ENCODE measurements at regions not wholly inside any gene's neighbourhood (a gene's known extent, or its start where the extent isn't known, plus 50 kb on each side); places are given as distances from the start of the nearest gene placed in this dataset.

DNA sequence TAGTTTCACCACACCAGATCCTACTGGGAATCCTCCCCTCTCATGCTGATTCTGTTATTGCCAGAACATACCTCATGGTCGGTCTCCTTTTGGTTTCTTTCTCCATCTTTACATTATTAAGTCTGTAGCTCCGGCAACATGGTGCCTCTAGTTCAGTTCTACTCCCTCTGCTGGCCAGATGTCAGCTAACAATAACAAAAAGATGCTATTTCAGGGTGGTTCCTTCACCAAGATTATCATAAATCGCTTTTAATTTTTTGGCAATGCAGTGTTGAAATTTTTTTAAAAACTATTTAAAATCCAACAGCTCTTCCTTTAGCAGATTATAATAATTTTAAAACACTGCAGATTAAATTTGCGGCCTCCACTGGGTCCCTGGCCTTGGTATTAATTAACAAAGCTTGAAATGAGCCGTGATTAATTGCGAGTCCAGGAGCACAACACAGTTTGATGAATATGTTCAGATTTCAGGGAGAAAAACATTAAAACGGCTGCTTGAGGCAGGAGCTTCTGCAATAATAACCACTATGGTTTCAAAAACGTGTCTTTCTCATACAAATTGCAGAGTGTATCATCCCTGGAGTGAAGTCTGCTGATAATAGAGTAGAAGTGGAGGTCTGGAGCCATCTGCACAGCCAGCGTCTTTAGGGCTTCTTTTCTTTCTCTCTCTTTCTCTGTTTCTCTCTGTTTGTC lies 492.9 kb upstream of the KIRREL3 start:
- peaks cover 16% of the 10 kb centered on the region for H3K9me3 Mint-ChIP-seq

DNA sequence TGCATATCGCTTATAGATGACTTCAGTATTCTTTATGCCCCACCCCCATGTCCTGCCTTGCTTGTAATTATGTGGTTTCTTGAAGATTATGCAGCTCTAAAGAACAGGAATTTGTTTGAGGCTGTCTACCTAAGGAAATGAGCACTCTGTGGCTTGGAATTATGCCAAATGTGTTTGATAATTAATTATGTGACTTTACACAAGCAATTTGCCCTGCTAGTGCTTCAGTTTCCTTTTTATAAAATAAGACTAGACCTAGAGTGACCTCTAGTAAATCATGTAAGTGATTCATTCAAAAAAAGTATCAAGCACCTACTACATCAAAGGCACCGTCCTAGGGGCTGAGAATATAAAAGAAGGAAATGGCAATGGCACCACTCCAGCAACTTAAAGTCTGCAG lies 491.5 kb upstream of the KIRREL3 start:
- Histone ChIP-seq H3F3A (replicated peaks; ENCODE audit: low read depth) (no peaks in the 10 kb centered on the region), H3K27ac (ENCODE audit: low read depth) (no peak overlapping the region), H3K27me3 (ENCODE audit: insufficient read depth) (no peaks in the 10 kb centered on the region), H3K36me3 (ENCODE audit: insufficient read depth) (no peaks in the 10 kb centered on the region), H3K9me2 (ENCODE audit: insufficient read depth) (0 out of 2 replicates have a peak, but pooled peaks cover 9% of the 10 kb centered on the region), H2AFZ (no peak overlapping the region), H3K79me2 (replicated peaks; ENCODE audit: insufficient read depth) (no peaks in the 10 kb centered on the region), H3K4me3 (no peak overlapping the region), H4K20me1 (replicated peaks; ENCODE audit: insufficient read depth) (no peaks in the 10 kb centered on the region), H3K4me2 (no peak overlapping the region), H3K4me1 (ENCODE audit: insufficient read depth) (no peaks in the 10 kb centered on the region)
- no peak overlapping the region for H3K27ac Mint-ChIP-seq
- H3K36me3 Mint-ChIP-seq (ENCODE audit: low read depth): peaks cover 8% of the 10 kb centered on the region; the same call in 2 of the 3 replicates
- no peaks in the 10 kb centered on the region for H3K27me3 Mint-ChIP-seq (ENCODE audit: insufficient read depth, low read depth, poor library complexity)
- TF ChIP-seq, protein P1, sequence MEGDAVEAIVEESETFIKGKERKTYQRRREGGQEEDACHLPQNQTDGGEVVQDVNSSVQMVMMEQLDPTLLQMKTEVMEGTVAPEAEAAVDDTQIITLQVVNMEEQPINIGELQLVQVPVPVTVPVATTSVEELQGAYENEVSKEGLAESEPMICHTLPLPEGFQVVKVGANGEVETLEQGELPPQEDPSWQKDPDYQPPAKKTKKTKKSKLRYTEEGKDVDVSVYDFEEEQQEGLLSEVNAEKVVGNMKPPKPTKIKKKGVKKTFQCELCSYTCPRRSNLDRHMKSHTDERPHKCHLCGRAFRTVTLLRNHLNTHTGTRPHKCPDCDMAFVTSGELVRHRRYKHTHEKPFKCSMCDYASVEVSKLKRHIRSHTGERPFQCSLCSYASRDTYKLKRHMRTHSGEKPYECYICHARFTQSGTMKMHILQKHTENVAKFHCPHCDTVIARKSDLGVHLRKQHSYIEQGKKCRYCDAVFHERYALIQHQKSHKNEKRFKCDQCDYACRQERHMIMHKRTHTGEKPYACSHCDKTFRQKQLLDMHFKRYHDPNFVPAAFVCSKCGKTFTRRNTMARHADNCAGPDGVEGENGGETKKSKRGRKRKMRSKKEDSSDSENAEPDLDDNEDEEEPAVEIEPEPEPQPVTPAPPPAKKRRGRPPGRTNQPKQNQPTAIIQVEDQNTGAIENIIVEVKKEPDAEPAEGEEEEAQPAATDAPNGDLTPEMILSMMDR (conservative IDR thresholded peaks at IDR 0.05; ENCODE audit: low read depth in 2 of 2): no peak
- TF ChIP-seq NANOG (IDR thresholded peaks at IDR 0.05; ENCODE audit: borderline replicate concordance): no peak
- TF ChIP-seq, protein P2, sequence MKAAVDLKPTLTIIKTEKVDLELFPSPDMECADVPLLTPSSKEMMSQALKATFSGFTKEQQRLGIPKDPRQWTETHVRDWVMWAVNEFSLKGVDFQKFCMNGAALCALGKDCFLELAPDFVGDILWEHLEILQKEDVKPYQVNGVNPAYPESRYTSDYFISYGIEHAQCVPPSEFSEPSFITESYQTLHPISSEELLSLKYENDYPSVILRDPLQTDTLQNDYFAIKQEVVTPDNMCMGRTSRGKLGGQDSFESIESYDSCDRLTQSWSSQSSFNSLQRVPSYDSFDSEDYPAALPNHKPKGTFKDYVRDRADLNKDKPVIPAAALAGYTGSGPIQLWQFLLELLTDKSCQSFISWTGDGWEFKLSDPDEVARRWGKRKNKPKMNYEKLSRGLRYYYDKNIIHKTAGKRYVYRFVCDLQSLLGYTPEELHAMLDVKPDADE (IDR thresholded peaks at IDR 0.05): no peak
- TF ChIP-seq, protein P3, sequence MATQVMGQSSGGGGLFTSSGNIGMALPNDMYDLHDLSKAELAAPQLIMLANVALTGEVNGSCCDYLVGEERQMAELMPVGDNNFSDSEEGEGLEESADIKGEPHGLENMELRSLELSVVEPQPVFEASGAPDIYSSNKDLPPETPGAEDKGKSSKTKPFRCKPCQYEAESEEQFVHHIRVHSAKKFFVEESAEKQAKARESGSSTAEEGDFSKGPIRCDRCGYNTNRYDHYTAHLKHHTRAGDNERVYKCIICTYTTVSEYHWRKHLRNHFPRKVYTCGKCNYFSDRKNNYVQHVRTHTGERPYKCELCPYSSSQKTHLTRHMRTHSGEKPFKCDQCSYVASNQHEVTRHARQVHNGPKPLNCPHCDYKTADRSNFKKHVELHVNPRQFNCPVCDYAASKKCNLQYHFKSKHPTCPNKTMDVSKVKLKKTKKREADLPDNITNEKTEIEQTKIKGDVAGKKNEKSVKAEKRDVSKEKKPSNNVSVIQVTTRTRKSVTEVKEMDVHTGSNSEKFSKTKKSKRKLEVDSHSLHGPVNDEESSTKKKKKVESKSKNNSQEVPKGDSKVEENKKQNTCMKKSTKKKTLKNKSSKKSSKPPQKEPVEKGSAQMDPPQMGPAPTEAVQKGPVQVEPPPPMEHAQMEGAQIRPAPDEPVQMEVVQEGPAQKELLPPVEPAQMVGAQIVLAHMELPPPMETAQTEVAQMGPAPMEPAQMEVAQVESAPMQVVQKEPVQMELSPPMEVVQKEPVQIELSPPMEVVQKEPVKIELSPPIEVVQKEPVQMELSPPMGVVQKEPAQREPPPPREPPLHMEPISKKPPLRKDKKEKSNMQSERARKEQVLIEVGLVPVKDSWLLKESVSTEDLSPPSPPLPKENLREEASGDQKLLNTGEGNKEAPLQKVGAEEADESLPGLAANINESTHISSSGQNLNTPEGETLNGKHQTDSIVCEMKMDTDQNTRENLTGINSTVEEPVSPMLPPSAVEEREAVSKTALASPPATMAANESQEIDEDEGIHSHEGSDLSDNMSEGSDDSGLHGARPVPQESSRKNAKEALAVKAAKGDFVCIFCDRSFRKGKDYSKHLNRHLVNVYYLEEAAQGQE (IDR thresholded peaks at IDR 0.05; ENCODE audit: unreplicated experiment): no peak
- no peak for TF ChIP-seq ZNF331 (CRISPR knock-in tag; IDR thresholded peaks at IDR 0.05; ENCODE audit: low read depth)
- no peak for ATAC-seq
- no peak overlapping the region for H3K4me3 Mint-ChIP-seq
- H3K4me1 Mint-ChIP-seq: no peaks in the 10 kb centered on the region
- DNase-seq (ENCODE audit: low spot score): no peak
- H3K9me3 Mint-ChIP-seq: peaks cover 18% of the 10 kb centered on the region

More for the DNA sequence above, 492.9 kb upstream of the KIRREL3 start:
- Histone ChIP-seq H3K4me1 (ENCODE audit: insufficient read depth) (no peaks in the 10 kb centered on the region), H3K27ac (ENCODE audit: low read depth) (no peak overlapping the region), H3K4me3 (no peak overlapping the region), H3F3A (replicated peaks; ENCODE audit: low read depth) (no peaks in the 10 kb centered on the region), H3K27me3 (ENCODE audit: insufficient read depth) (no peaks in the 10 kb centered on the region), H3K36me3 (ENCODE audit: insufficient read depth) (no peaks in the 10 kb centered on the region), H2AFZ (peak overlapping the region; percentile 88), H3K4me2 (no peak overlapping the region), H3K79me2 (replicated peaks; ENCODE audit: insufficient read depth) (no peaks in the 10 kb centered on the region), H3K9me2 (ENCODE audit: insufficient read depth) (0 out of 2 replicates have a peak, but pooled peaks cover 5% of the 10 kb centered on the region), H4K20me1 (replicated peaks; ENCODE audit: insufficient read depth) (no peaks in the 10 kb centered on the region)
- ATAC-seq (peak; percentile 35; the same call in 1 of the 3 replicates), DNase-seq (ENCODE audit: low spot score) (peak; percentile 59)
- H3K4me1 Mint-ChIP-seq: peaks cover under 1% of the 10 kb centered on the region; the same call in 1 of the 3 replicates
- H3K27me3 Mint-ChIP-seq (ENCODE audit: insufficient read depth, low read depth, poor library complexity): peaks cover 3% of the 10 kb centered on the region
- peaks cover 7% of the 10 kb centered on the region; the same call in 2 of the 3 replicates for H3K36me3 Mint-ChIP-seq (ENCODE audit: low read depth)
- H3K4me3 Mint-ChIP-seq: no peak overlapping the region
- no peak overlapping the region for H3K27ac Mint-ChIP-seq
- TF ChIP-seq STAT1 (IDR thresholded peaks at IDR 0.05; ENCODE audit: unreplicated experiment): no peak
- TF ChIP-seq, protein P1 (conservative IDR thresholded peaks at IDR 0.05; ENCODE audit: low read depth in 2 of 2): peak; percentile 71 to 72

Measured in GM23338 (cell line).